H1 (cell line): ENCODE measurements at regions not wholly inside any gene's neighbourhood (a gene's known extent, or its start where the extent isn't known, plus 50 kb on each side); places are given as distances from the start of the nearest gene placed in this dataset.

ENCODE experiments used
- CTCF ChIA-PET: fragments of 300-600 bp; sonication (Branson Sonifier 250); formaldehyde crosslinking; loops from one replicate; lab custom pipeline; 2021; ENCODE audit not compliant: partially characterized antibody; lab: Charles Lee
- POLR2A ChIA-PET: fragments of 300-600 bp; sonication (Branson Sonifier 250); formaldehyde crosslinking; loops from one replicate; lab custom pipeline; 2021; ENCODE audit warnings: inconsistent platforms; ENCODE audit not compliant: partially characterized antibody; lab: Charles Lee
- DNase-seq, 2 experiments: peaks; one replicate each; pipeline versions ENCODE4 v3.0.0 to v3.0.0-alpha.2; 2010 to 2022; ENCODE audit warnings: low spot score in 2 of 2, low read depth in 1 of 2, mixed read lengths in 1 of 2
- FAIRE-seq: peaks from 2 replicates; lab custom pipeline; 2011; peaks lifted over from hg19 to GRCh38; lab: Jason Lieb, UNC
- H2AFZ ChIP-seq: 2 replicates; pipeline ENCODE4 v1.8.1; 2012; ENCODE audit warnings: low read length, inconsistent platforms
- H2AK5ac ChIP-seq: 2 replicates; pipeline ENCODE4 v1.6.1; 2013; ENCODE audit warnings: low read depth, low read length
- H2BK120ac ChIP-seq: replicated peaks from 2 replicates; pipeline ENCODE3; 2013; ENCODE audit warnings: low read depth, low read length, inconsistent platforms
- H2BK12ac ChIP-seq: 2 replicates; pipeline ENCODE4 v1.6.1; 2013; ENCODE audit warnings: low read depth, low read length
- H2BK15ac ChIP-seq: 2 replicates; pipeline ENCODE4 v1.6.1; 2013; ENCODE audit warnings: low read length
- H2BK20ac ChIP-seq: 2 replicates; pipeline ENCODE4 v1.6.1; 2013; ENCODE audit warnings: low read length
- H2BK5ac ChIP-seq: 2 replicates; pipeline ENCODE4 v1.6.1; 2013; ENCODE audit warnings: low read depth, low read length
- H3K14ac ChIP-seq: 2 replicates; pipeline ENCODE4 v1.6.1; 2013; ENCODE audit warnings: inconsistent platforms; ENCODE audit not compliant: insufficient read length
- H3K18ac ChIP-seq: 2 replicates; pipeline ENCODE4 v1.6.1; 2013; ENCODE audit warnings: low read length; ENCODE audit errors: extremely low read depth
- H3K23ac ChIP-seq: 2 replicates; pipeline ENCODE4 v1.6.1; 2013; ENCODE audit warnings: inconsistent platforms; ENCODE audit not compliant: insufficient read length
- H3K23me2 ChIP-seq: 2 replicates; pipeline ENCODE4 v1.6.1; 2013; ENCODE audit warnings: low read depth, low read length
- H3K27ac ChIP-seq: 2 replicates; pipeline ENCODE4 v1.6.1; 2011; ENCODE audit warnings: low read depth, low read length, inconsistent platforms
- H3K27me3 ChIP-seq, 4 experiments: replicated peaks in 1 of 4; 1 replicate in 1 of 4; 2 replicates in 3 of 4; pipeline versions ENCODE4 v1.6.1 to v1.8.1; 2011 to 2013; ENCODE audit warnings: low read length in 3 of 4, mild to moderate bottlenecking in 3 of 4, inconsistent platforms in 2 of 4, mixed read lengths in 2 of 4, moderate library complexity in 1 of 4; ENCODE audit not compliant: control insufficient read depth in 3 of 4, insufficient read depth in 3 of 4; ENCODE audit errors: extremely low read depth in 1 of 4
- H3K36me3 ChIP-seq, 4 experiments: 2 replicates each; pipeline versions ENCODE4 v1.6.1 to v1.8.1; 2011 to 2013; ENCODE audit warnings: mild to moderate bottlenecking in 4 of 4, low read length in 3 of 4, moderate library complexity in 2 of 4, control low read depth in 1 of 4, inconsistent platforms in 1 of 4; ENCODE audit not compliant: insufficient read depth in 4 of 4, control insufficient read depth in 2 of 4
- H3K4ac ChIP-seq: replicated peaks from 2 replicates; pipeline ENCODE3; 2013; ENCODE audit warnings: low read length, low read depth, mixed read lengths, inconsistent platforms; ENCODE audit not compliant: insufficient read length
- H3K4me1 ChIP-seq, 4 experiments: replicated peaks in 1 of 4; 1 replicate in 1 of 4; 2 replicates in 3 of 4; pipeline versions ENCODE4 v1.6.1 to v1.8.1; 2011 to 2013; ENCODE audit warnings: low read length in 3 of 4, inconsistent platforms in 2 of 4, mixed read lengths in 1 of 4; ENCODE audit not compliant: insufficient read depth in 4 of 4, control insufficient read depth in 3 of 4
- H3K4me2 ChIP-seq, 2 experiments: 2 replicates each; pipeline versions ENCODE4 v1.6.1 to v1.8.1; 2011 to 2013; ENCODE audit warnings: low read depth in 2 of 2, low read length in 2 of 2, control low read depth in 1 of 2, inconsistent platforms in 1 of 2, mild to moderate bottlenecking in 1 of 2; ENCODE audit not compliant: insufficient read depth in 1 of 2
- H3K4me3 ChIP-seq, 4 experiments: fragments of 200-600, 300-600 bp in 1 of 4; sonication (generic), shearing (Covaris generic), sonication (Bioruptor Twin) in 1 of 4; 2 replicates each; pipeline versions ENCODE4 v1.5.1 to v1.8.1; 2011 to 2016; ENCODE audit warnings: low read length in 4 of 4, low read depth in 3 of 4, control low read depth in 2 of 4, inconsistent platforms in 2 of 4, mild to moderate bottlenecking in 2 of 4, mixed read lengths in 1 of 4, moderate library complexity in 1 of 4; ENCODE audit not compliant: insufficient read depth in 2 of 4; ENCODE audit errors: extremely low read depth in 1 of 4
- H3K56ac ChIP-seq: replicated peaks from 2 replicates; pipeline ENCODE3; 2013; ENCODE audit warnings: low read depth, mild to moderate bottlenecking, mixed read lengths, low read length, inconsistent platforms; ENCODE audit not compliant: insufficient read length
- H3K79me1 ChIP-seq: 2 replicates; pipeline ENCODE4 v1.6.1; 2013; ENCODE audit warnings: low read depth, low read length, control low read depth
- H3K79me2 ChIP-seq, 2 experiments: 2 replicates each; pipeline versions ENCODE4 v1.6.1 to v1.8.1; 2012 to 2013; ENCODE audit warnings: low read length in 2 of 2, mild to moderate bottlenecking in 2 of 2, inconsistent platforms in 1 of 2; ENCODE audit not compliant: insufficient read depth in 2 of 2, control insufficient read depth in 1 of 2
- H3K9ac ChIP-seq, 4 experiments: replicated peaks in 1 of 4; 1 replicate in 1 of 4; 2 replicates in 3 of 4; pipeline versions ENCODE4 v1.6.1 to v1.8.1; 2011 to 2013; ENCODE audit warnings: low read depth in 3 of 4, low read length in 3 of 4, control low read depth in 2 of 4, mild to moderate bottlenecking in 2 of 4, moderate library complexity in 2 of 4, inconsistent platforms in 1 of 4; ENCODE audit errors: extremely low read depth in 1 of 4
- H3K9me3 ChIP-seq, 2 experiments: 2 replicates each; pipeline versions ENCODE4 v1.6.1 to v1.8.1; 2012 to 2013; ENCODE audit warnings: mild to moderate bottlenecking in 2 of 2, moderate library complexity in 2 of 2, control low read depth in 1 of 2, inconsistent platforms in 1 of 2, low read depth in 1 of 2, low read length in 1 of 2, mixed read lengths in 1 of 2; ENCODE audit not compliant: insufficient read depth in 2 of 2
- H4K20me1 ChIP-seq, 2 experiments: replicated peaks in 1 of 2; 2 replicates each; pipeline versions ENCODE3 to v1.8.1; 2011 to 2013; ENCODE audit warnings: inconsistent platforms in 2 of 2, low read length in 2 of 2, mild to moderate bottlenecking in 1 of 2; ENCODE audit not compliant: insufficient read depth in 2 of 2, control insufficient read depth in 1 of 2
- H4K5ac ChIP-seq: 2 replicates; pipeline ENCODE4 v1.6.1; 2013; ENCODE audit warnings: low read length, low read depth, mixed read lengths, inconsistent platforms; ENCODE audit not compliant: insufficient read length
- H4K8ac ChIP-seq: 2 replicates; pipeline ENCODE4 v1.8.0; 2013; ENCODE audit warnings: mild to moderate bottlenecking, moderate library complexity, low read length, inconsistent platforms; ENCODE audit not compliant: insufficient read depth; ENCODE audit errors: extremely low read depth
- H4K91ac ChIP-seq: replicated peaks from 2 replicates; pipeline ENCODE3; 2013; ENCODE audit warnings: low read length, mixed read lengths, inconsistent platforms; ENCODE audit not compliant: insufficient read length
- BACH1 ChIP-seq: IDR thresholded peaks from 2 replicates; pipeline ENCODE4 v1.6.1; 2012; ENCODE audit warnings: low read length, improper control_type of control experiment
- HDAC2 ChIP-seq, 2 experiments: fragments of 300-600 bp in 1 of 2; sonication (generic) in 1 of 2; IDR thresholded peaks; 2 replicates each; pipeline ENCODE4 v1.6.1; 2011 to 2012; ENCODE audit warnings: low read depth in 2 of 2, low read length in 2 of 2, mild to moderate bottlenecking in 2 of 2, moderate library complexity in 2 of 2, borderline replicate concordance in 1 of 2, inconsistent platforms in 1 of 2
- NANOG ChIP-seq: IDR thresholded peaks from 2 replicates; pipeline ENCODE4 v1.6.1; 2011; ENCODE audit warnings: low read length, low read depth, mild to moderate bottlenecking, inconsistent platforms; ENCODE audit not compliant: insufficient read depth, poor library complexity, severe bottlenecking
- RFX5 ChIP-seq: IDR thresholded peaks from 2 replicates; pipeline ENCODE4 v1.6.1; 2011; ENCODE audit warnings: low read depth, low read length, improper control_type of control experiment, borderline replicate concordance
- SP1 ChIP-seq: IDR thresholded peaks from 2 replicates; pipeline ENCODE4 v1.6.1; 2011; ENCODE audit warnings: low read depth, low read length
- WGBS, 2 experiments: shearing (Covaris generic) in 1 of 2; methylation state at CpG; one replicate each; pipeline versions ENCODE4 v1.1.6 to v1.1.7; 2013 to 2015; ENCODE audit warnings: low lambda C conversion rate in 2 of 2, mixed read lengths in 2 of 2, inconsistent platforms in 1 of 2, low coverage in 1 of 2, missing lambda C conversion rate in 1 of 2; ENCODE audit not compliant: insufficient replicate concordance in 2 of 2, insufficient coverage in 1 of 2, insufficient read length in 1 of 2; ENCODE audit errors: extremely low coverage in 1 of 2, missing lambda C conversion rate in 1 of 2; 5-methylcytosine and 5-hydroxymethylcytosine counted together

DNA sequence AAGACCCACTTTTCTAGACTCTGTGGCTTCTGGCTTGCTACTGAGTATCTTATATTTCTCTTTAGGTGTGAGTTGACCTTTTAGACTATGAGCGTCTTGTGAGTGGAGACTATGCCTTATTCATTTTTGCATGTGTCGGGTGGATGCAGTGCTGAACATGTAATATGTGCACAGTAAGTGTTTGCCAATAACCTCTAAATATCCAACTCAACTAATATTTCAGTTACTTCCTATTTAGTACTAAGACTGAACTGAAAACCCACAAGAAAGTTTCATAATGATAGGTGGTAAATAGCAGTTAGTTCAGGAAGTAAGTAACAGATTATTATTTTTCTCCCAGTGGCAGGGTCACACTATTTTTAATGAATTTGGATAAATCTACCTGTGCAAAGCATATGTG, 269.3 kb downstream of the KCNRG start:
- no peak overlapping the region for H3K14ac ChIP-seq
- no peaks in the 10 kb centered on the region for H3K36me3 ChIP-seq
- WGBS, 2 experiments = 56% methylated on average over 2 of the region's 2 CpGs; no CpG with 5 or more reads in 1 of the 2 experiments
- H2BK15ac ChIP-seq = no peak overlapping the region
- no peak for DNase-seq
- no peaks in the 10 kb centered on the region for H3K79me2 ChIP-seq
- no peak overlapping the region for H2BK5ac ChIP-seq
- no peaks in the 10 kb centered on the region; a peak in 1 of 4 replicates for H3K9me3 ChIP-seq
- no peak overlapping the region for H4K91ac ChIP-seq
- H2BK120ac ChIP-seq = no peak overlapping the region
- no peaks in the 10 kb centered on the region for H4K20me1 ChIP-seq
- H3K9ac ChIP-seq = no peak overlapping the region
- H3K27me3 ChIP-seq = no peaks in the 10 kb centered on the region
- CTCF ChIA-PET = no interaction called here
- no peak overlapping the region for H3K4ac ChIP-seq
- no peak overlapping the region for H4K8ac ChIP-seq
- H3K23ac ChIP-seq = no peak overlapping the region
- no peak overlapping the region for H2AK5ac ChIP-seq
- H3K23me2 ChIP-seq = no peaks in the 10 kb centered on the region; the same call in 1 of the 2 replicates
- no peak overlapping the region for H3K18ac ChIP-seq
- no peak overlapping the region for H4K5ac ChIP-seq
- no peak overlapping the region for H3K4me3 ChIP-seq
- no peak for TF ChIP-seq NANOG
- TF ChIP-seq HDAC2 (IDR thresholded peaks at IDR 0.05; ENCODE audit: borderline replicate concordance in 1 of 2, low read depth in 2 of 2, low read length in 2 of 2) = no peak
- no peak for TF ChIP-seq SP1
- TF ChIP-seq BACH1 = no peak
- TF ChIP-seq RFX5 = no peak
- TF ChIP-seq, all 59 proteins: peak for 0
- no peak overlapping the region for H2BK20ac ChIP-seq
- POLR2A ChIA-PET = no interaction called here
- no peak overlapping the region for H3K4me2 ChIP-seq
- no peak overlapping the region for H3K27ac ChIP-seq
- no peak overlapping the region for H2BK12ac ChIP-seq
- peaks cover 0 to 8% (median 7%) of the 10 kb centered on the region in 4 experiments; a peak in 3 of 7 replicates for H3K4me1 ChIP-seq
- no peak overlapping the region for H2AFZ ChIP-seq
- no peak overlapping the region for H3K56ac ChIP-seq
- H3K79me1 ChIP-seq = no peaks in the 10 kb centered on the region; the same call in 1 of the 2 replicates
- FAIRE-seq = no peak
